Panc1 (cell line): ENCODE measurements at regions not wholly inside any gene's neighbourhood (a gene's known extent, or its start where the extent isn't known, plus 50 kb on each side); places are given as distances from the start of the nearest gene placed in this dataset.

ENCODE experiments used
- SIN3A ChIP-seq: IDR thresholded peaks from 2 replicates; pipeline ENCODE4 v1.6.1; 2012; ENCODE audit warnings: low read depth, mild to moderate bottlenecking, low read length, moderate library complexity, borderline replicate concordance; ENCODE audit not compliant: insufficient read depth
- TF ChIP-seq, protein P1 (sequence below): fragments of 450-650 bp; IDR thresholded peaks from 2 replicates; pipeline ENCODE4 v1.5.1; 2017; ENCODE audit warnings: mild to moderate bottlenecking
- TF ChIP-seq, protein P2 (sequence below), 2 experiments: IDR thresholded peaks; 2 replicates each; pipeline ENCODE4 v1.6.1; 2011 to 2012; ENCODE audit warnings: low read depth in 2 of 2, control low read depth in 1 of 2, low read length in 1 of 2, mild to moderate bottlenecking in 1 of 2, moderate library complexity in 1 of 2; ENCODE audit not compliant: insufficient read depth in 1 of 2

DNA sequence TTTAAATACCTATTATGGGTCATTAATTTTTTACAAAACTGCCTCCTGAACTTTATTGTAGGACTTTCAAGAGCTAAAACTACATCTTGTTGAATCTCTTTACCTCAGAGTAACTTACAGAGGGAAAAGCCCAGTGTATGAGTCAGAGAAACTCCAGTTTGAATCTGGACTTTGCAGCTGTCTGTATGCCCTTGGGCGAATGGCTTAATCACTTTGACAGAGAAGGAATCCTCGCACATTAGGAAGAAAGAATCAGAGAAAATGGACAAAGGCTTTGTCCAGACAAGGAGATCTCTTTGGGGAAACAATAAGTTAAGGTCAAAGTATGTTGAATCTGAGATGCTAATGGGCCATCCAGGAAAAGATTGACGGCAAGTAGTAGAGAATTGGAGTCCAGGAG lies 484.2 kb upstream of the CELF2 start:
- TF ChIP-seq, protein P1, sequence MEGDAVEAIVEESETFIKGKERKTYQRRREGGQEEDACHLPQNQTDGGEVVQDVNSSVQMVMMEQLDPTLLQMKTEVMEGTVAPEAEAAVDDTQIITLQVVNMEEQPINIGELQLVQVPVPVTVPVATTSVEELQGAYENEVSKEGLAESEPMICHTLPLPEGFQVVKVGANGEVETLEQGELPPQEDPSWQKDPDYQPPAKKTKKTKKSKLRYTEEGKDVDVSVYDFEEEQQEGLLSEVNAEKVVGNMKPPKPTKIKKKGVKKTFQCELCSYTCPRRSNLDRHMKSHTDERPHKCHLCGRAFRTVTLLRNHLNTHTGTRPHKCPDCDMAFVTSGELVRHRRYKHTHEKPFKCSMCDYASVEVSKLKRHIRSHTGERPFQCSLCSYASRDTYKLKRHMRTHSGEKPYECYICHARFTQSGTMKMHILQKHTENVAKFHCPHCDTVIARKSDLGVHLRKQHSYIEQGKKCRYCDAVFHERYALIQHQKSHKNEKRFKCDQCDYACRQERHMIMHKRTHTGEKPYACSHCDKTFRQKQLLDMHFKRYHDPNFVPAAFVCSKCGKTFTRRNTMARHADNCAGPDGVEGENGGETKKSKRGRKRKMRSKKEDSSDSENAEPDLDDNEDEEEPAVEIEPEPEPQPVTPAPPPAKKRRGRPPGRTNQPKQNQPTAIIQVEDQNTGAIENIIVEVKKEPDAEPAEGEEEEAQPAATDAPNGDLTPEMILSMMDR = no peak
- TF ChIP-seq, protein P2, sequence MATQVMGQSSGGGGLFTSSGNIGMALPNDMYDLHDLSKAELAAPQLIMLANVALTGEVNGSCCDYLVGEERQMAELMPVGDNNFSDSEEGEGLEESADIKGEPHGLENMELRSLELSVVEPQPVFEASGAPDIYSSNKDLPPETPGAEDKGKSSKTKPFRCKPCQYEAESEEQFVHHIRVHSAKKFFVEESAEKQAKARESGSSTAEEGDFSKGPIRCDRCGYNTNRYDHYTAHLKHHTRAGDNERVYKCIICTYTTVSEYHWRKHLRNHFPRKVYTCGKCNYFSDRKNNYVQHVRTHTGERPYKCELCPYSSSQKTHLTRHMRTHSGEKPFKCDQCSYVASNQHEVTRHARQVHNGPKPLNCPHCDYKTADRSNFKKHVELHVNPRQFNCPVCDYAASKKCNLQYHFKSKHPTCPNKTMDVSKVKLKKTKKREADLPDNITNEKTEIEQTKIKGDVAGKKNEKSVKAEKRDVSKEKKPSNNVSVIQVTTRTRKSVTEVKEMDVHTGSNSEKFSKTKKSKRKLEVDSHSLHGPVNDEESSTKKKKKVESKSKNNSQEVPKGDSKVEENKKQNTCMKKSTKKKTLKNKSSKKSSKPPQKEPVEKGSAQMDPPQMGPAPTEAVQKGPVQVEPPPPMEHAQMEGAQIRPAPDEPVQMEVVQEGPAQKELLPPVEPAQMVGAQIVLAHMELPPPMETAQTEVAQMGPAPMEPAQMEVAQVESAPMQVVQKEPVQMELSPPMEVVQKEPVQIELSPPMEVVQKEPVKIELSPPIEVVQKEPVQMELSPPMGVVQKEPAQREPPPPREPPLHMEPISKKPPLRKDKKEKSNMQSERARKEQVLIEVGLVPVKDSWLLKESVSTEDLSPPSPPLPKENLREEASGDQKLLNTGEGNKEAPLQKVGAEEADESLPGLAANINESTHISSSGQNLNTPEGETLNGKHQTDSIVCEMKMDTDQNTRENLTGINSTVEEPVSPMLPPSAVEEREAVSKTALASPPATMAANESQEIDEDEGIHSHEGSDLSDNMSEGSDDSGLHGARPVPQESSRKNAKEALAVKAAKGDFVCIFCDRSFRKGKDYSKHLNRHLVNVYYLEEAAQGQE (IDR thresholded peaks at IDR 0.05; ENCODE audit: insufficient read depth in 1 of 2, low read depth in 2 of 2, low read length in 1 of 2) = no peak
- TF ChIP-seq SIN3A = no peak
